GM18519 (cell line): ENCODE measurements at regions not wholly inside any gene's neighbourhood (a gene's known extent, or its start where the extent isn't known, plus 50 kb on each side); places are given as distances from the start of the nearest gene placed in this dataset.

Experiments used
- ATAC-seq: cut with Tn5 transposase; IDR thresholded peaks from one replicate; pipeline ENCODE4 v1.9.1; 2021; ENCODE audit warnings: mild to moderate bottlenecking, moderate library complexity; ENCODE audit not compliant: unreplicated experiment, low FRiP score

- no peak for ATAC-seq
Measured at GRCh38 chr12:85720308-85721033, 115.7 kb downstream of the RASSF9 start.

- ATAC-seq: no peak
Measured at GRCh38 chr12:85725991-85726390, 110.2 kb downstream of the RASSF9 start.

GRCh38 chr12:85733221-85733840 lies 102.9 kb downstream of the RASSF9 start:
- ATAC-seq: no peak

GRCh38 chr12:85733984-85734383 lies 102.2 kb downstream of the RASSF9 start:
- ATAC-seq: no peak

- no peak for ATAC-seq
Measured at GRCh38 chr12:85740186-85740585, 96.0 kb downstream of the RASSF9 start.

- no peak for ATAC-seq
Measured at GRCh38 chr12:85741046-85741445, 95.2 kb downstream of the RASSF9 start.

GRCh38 chr12:85747941-85748495 lies 88.2 kb downstream of the RASSF9 start:
- no peak for ATAC-seq
